PC-9 (cell line): ENCODE measurements at regions not wholly inside any gene's neighbourhood (a gene's known extent, or its start where the extent isn't known, plus 50 kb on each side); places are given as distances from the start of the nearest gene placed in this dataset.
"Not testable (repeated sequence)": the region's sequence is repeated elsewhere in the genome, so short reads cannot be mapped to it uniquely, and the experiment has no call there.

Experiments
- BruUV-seq: library from RNA; stranded (reverse); fragments of 400-500 nt; replicated peaks from 2 replicates; lab custom pipeline; 2021; lab: Mats Ljungman, UMichigan
- CTCF ChIA-PET: fragments of 300-600 bp; sonication (Branson Sonifier 250); formaldehyde crosslinking; loops from one replicate; lab custom pipeline; 2022; ENCODE audit warnings: antibody characterized with exemption; lab: Charles Lee
- POLR2A ChIA-PET: fragments of 300-600 bp; sonication (Branson Sonifier 250); formaldehyde crosslinking; loops from one replicate; lab custom pipeline; 2022; ENCODE audit warnings: antibody characterized with exemption; ENCODE audit not compliant: unreplicated experiment; lab: Charles Lee
- DNase-seq, 2 experiments: peaks; one replicate each; pipeline versions ENCODE4 v3.0.0 to v3.0.0-alpha.2; 2015 to 2022; ENCODE audit warnings: mixed read lengths in 1 of 2
- H2AFZ ChIP-seq: fragments of 200-600 bp; sonication (generic); 2 replicates; pipeline ENCODE4 v1.8.1; 2017; ENCODE audit warnings: antibody characterized with exemption
- H3F3A ChIP-seq: fragments of 200-600 bp; sonication (generic); 2 replicates; pipeline ENCODE4 v1.8.1; 2017; ENCODE audit warnings: antibody characterized with exemption, mild to moderate bottlenecking, low read depth; ENCODE audit not compliant: insufficient read depth
- H3K27ac ChIP-seq: fragments of 200-600 bp; sonication (generic); 2 replicates; pipeline ENCODE4 v1.6.1; 2016; ENCODE audit warnings: mixed run types
- H3K27me3 ChIP-seq: fragments of 200-600 bp; sonication (generic); 2 replicates; pipeline ENCODE4 v1.6.1; 2016; ENCODE audit warnings: low read depth, mixed run types; ENCODE audit not compliant: insufficient read depth
- H3K36me3 ChIP-seq: fragments of 200-600 bp; sonication (generic); 2 replicates; pipeline ENCODE4 v1.6.1; 2016; ENCODE audit warnings: low read depth, mixed run types
- H3K4me1 ChIP-seq: fragments of 200-600 bp; sonication (generic); replicated peaks from 2 replicates; pipeline ENCODE4 v1.6.1; 2016; ENCODE audit warnings: mixed run types; ENCODE audit not compliant: insufficient read depth
- H3K4me2 ChIP-seq: fragments of 200-600 bp; sonication (generic); 2 replicates; pipeline ENCODE4 v1.6.1; 2017; ENCODE audit warnings: mixed run types
- H3K4me3 ChIP-seq: fragments of 200-600 bp; sonication (generic); 2 replicates; pipeline ENCODE4 v1.6.1; 2016; ENCODE audit warnings: mixed run types
- H3K79me2 ChIP-seq: fragments of 200-600 bp; sonication (generic); 2 replicates; pipeline ENCODE4 v1.6.1; 2017; ENCODE audit warnings: low read depth, mixed run types
- H3K9me2 ChIP-seq: fragments of 200-600 bp; sonication (generic); 2 replicates; pipeline ENCODE4 v1.8.1; 2017; ENCODE audit warnings: mild to moderate bottlenecking; ENCODE audit not compliant: insufficient read depth
- H3K9me3 ChIP-seq: fragments of 200-600 bp; sonication (generic); 2 replicates; pipeline ENCODE4 v1.8.1; 2016; ENCODE audit warnings: low read depth; ENCODE audit not compliant: insufficient read depth
- H4K20me1 ChIP-seq: fragments of 200-600 bp; sonication (generic); 2 replicates; pipeline ENCODE4 v1.8.1; 2017; ENCODE audit not compliant: insufficient read depth
- intact Hi-C: fragments of 100-400 bp; cut with micrococcal nuclease; formaldehyde crosslinking; loops from one replicate; pipeline ENCODE4 v1.10.0; 2022; ENCODE audit not compliant: unreplicated experiment
- TF ChIP-seq, protein P1 (sequence below): fragments of 200-600 bp; sonication (generic); conservative IDR thresholded peaks from 2 replicates; pipeline ENCODE4 v1.6.1; 2017; ENCODE audit warnings: mixed run types, antibody characterized with exemption, mild to moderate bottlenecking, moderate library complexity

DNA sequence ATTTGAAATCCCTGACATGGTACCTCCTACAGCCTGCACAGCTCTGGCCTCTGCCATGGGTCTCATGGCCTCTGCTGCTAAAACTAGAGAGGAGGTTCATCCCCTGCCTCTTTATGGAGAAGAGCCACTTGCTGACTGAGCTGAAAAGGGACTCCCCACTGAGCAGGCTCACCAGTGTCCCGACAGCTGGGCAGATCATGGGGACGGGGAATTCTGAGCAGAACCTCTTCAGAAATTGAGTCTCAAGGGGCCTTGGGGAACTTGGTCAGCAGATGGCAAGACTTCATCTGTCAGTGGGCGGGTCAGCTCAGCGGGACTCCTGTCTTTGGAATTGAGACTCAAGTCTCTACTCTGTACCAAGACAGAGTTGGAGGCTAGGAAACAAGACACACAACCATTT is 95.7 kb downstream of the POTEC start:
- H3K9me2 ChIP-seq, H3K4me2 ChIP-seq, BruUV-seq, H3K27me3 ChIP-seq, CTCF ChIA-PET, H3K4me1 ChIP-seq, intact Hi-C loops, H4K20me1 ChIP-seq, POLR2A ChIA-PET, H3K79me2 ChIP-seq, H3K4me3 ChIP-seq, H2AFZ ChIP-seq, H3K27ac ChIP-seq, H3F3A ChIP-seq, DNase-seq, H3K9me3 ChIP-seq, H3K36me3 ChIP-seq: not testable (repeated sequence)

DNA sequence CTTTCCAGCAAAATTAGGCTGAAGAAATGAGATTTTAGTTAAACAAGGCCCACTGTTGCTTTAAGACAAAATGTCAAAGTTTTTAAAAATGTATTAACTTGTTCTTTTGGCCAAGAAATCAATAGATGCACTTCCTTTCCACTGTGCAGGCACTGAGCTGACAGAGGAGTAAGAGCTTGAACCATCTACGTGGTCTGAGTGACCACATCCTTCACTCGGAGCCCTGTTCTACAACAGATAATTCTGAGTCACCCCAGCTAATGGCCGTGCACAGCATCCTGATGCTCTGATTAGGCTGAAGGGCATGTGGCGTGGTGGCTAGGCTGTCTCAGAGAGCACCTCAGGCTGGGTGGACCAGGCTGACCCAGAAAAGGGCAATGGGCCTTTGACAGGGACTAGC is 107.9 kb downstream of the POTEC start:
- CTCF ChIA-PET, H3K4me1 ChIP-seq, H4K20me1 ChIP-seq, H3K36me3 ChIP-seq, H2AFZ ChIP-seq, H3K9me3 ChIP-seq, H3K27me3 ChIP-seq, H3K9me2 ChIP-seq, H3K4me2 ChIP-seq, intact Hi-C loops, BruUV-seq, H3K79me2 ChIP-seq, POLR2A ChIA-PET, H3K4me3 ChIP-seq, H3K27ac ChIP-seq, DNase-seq, H3F3A ChIP-seq: not testable (repeated sequence)

GRCh38 chr18:14432371-14432770 is 111.0 kb downstream of the POTEC start:
- not testable (repeated sequence) for H2AFZ ChIP-seq, BruUV-seq, H3K79me2 ChIP-seq

DNA sequence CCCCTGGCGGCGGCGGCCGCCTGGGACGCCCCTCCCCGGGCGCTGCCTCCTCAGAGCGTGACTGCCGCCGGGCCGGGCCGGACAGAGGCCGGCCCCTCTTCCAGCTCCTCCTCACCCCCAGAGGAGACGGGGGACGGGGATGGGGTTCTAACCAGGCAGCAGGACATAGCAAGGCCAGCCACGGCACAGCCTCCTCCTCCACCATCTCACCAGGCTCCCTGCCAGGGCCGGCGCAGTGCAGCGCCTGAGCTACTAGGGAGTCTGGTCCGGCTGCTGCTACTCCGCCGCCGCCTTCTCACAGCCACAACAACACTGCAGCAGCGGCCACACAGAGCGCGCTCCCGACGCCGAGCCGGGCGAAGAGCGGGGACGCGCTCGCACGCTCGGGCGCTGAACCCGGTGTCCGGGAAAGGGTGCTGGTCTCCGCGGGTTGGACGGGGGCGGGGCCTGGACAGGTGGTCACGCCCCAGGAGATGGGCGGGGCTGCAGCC is 112.3 kb downstream of the POTEC start:
- intact Hi-C loops = not testable (repeated sequence)

More at GRCh38 chr18:14432371-14432770, 111.0 kb downstream of the POTEC start:
- H3K4me2 ChIP-seq = peak overlapping the region; percentile 72
- H4K20me1 ChIP-seq, H3K27ac ChIP-seq, H3K27me3 ChIP-seq, H3K36me3 ChIP-seq, H3K9me2 ChIP-seq, H3K9me3 ChIP-seq, H3K4me1 ChIP-seq, H3F3A ChIP-seq, CTCF ChIA-PET, intact Hi-C loops: not testable (repeated sequence)
- peak; percentile 28 to 49 for DNase-seq
- POLR2A ChIA-PET = interaction anchor here (0.6 kb wide), 1 partner anchor 591 kb away, joined by 12 read pairs; no protein-coding TSS in a partner anchor
- peak overlapping the region; percentile 35 for H3K4me3 ChIP-seq

GRCh38 chr18:14415806-14416205 is 127.6 kb downstream of the POTEC start:
- BruUV-seq, POLR2A ChIA-PET, H3K79me2 ChIP-seq, H3K27me3 ChIP-seq, H2AFZ ChIP-seq, H3K9me3 ChIP-seq, H4K20me1 ChIP-seq, H3K4me3 ChIP-seq, H3K4me1 ChIP-seq, H3K4me2 ChIP-seq, intact Hi-C loops, H3K27ac ChIP-seq, CTCF ChIA-PET, H3K36me3 ChIP-seq, H3K9me2 ChIP-seq, H3F3A ChIP-seq: not testable (repeated sequence)
- TF ChIP-seq, protein P1, sequence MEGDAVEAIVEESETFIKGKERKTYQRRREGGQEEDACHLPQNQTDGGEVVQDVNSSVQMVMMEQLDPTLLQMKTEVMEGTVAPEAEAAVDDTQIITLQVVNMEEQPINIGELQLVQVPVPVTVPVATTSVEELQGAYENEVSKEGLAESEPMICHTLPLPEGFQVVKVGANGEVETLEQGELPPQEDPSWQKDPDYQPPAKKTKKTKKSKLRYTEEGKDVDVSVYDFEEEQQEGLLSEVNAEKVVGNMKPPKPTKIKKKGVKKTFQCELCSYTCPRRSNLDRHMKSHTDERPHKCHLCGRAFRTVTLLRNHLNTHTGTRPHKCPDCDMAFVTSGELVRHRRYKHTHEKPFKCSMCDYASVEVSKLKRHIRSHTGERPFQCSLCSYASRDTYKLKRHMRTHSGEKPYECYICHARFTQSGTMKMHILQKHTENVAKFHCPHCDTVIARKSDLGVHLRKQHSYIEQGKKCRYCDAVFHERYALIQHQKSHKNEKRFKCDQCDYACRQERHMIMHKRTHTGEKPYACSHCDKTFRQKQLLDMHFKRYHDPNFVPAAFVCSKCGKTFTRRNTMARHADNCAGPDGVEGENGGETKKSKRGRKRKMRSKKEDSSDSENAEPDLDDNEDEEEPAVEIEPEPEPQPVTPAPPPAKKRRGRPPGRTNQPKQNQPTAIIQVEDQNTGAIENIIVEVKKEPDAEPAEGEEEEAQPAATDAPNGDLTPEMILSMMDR = peak; percentile 55
- DNase-seq = peak in 1 of 2 experiments; percentile 29

More for the DNA sequence above, 112.3 kb downstream of the POTEC start:
- BruUV-seq, H3K4me1 ChIP-seq, POLR2A ChIA-PET, H3K27me3 ChIP-seq, H4K20me1 ChIP-seq, H3K9me2 ChIP-seq, H3K9me3 ChIP-seq, H3K79me2 ChIP-seq, H3F3A ChIP-seq, H3K27ac ChIP-seq, H3K36me3 ChIP-seq: not testable (repeated sequence)
- CTCF ChIA-PET = interaction anchor here (0.6 kb wide), 1 partner anchor 207 kb away, joined by 3 read pairs; no protein-coding TSS in a partner anchor
- peak overlapping the region; percentile 77; the same call in 1 of the 2 replicates for H2AFZ ChIP-seq
- H3K4me2 ChIP-seq = peak overlapping the region; percentile 72; the same call in 1 of the 2 replicates
- H3K4me3 ChIP-seq = peak overlapping the region; percentile 62
- peak; percentile 66 to 87 for DNase-seq

GRCh38 chr18:14415399-14415798 is 128.0 kb downstream of the POTEC start:
- H2AFZ ChIP-seq, H3K27me3 ChIP-seq, DNase-seq, H3K9me3 ChIP-seq, H3F3A ChIP-seq, BruUV-seq, POLR2A ChIA-PET, H3K27ac ChIP-seq, H3K4me3 ChIP-seq, H3K79me2 ChIP-seq, H3K4me2 ChIP-seq, H3K36me3 ChIP-seq, H3K4me1 ChIP-seq, H3K9me2 ChIP-seq, CTCF ChIA-PET, H4K20me1 ChIP-seq, intact Hi-C loops: not testable (repeated sequence)
